Left renal cortex interstitium (tissue), 4 donors: ENCODE measurements at regions not wholly inside any gene's neighbourhood (a gene's known extent, or its start where the extent isn't known, plus 50 kb on each side); places are given as distances from the start of the nearest gene placed in this dataset.

ENCODE experiments used
- DNase-seq, 4 donors: peaks; one replicate each; pipeline ENCODE4 v3.0.0-alpha.2; 2013; ENCODE audit warnings: low read depth in 4 of 4, low spot score in 2 of 4, missing footprints in 1 of 4

DNA sequence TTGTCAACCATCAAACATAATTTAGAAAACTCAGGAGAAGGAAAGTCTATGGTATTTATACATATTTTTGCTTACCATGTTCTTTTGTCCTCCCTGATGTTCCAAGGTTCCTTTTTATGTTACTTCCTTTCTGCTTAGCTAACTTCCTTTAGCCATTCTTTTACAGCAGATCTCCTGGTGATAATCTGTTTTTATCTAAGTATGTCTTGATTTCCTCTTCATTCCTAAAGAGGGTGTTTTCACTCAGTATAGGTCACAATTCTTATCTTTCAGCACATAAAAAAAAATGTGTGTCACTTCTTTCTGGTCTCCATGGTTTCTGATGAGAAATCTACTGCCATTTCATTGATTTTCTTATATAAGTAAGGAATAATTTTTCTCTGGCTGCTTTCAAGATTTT is 384.4 kb upstream of the PDE4D start:
- no peak for DNase-seq

GRCh38 chr5:60274747-60275146 is 381.2 kb upstream of the PDE4D start:
- no peak for DNase-seq

DNA sequence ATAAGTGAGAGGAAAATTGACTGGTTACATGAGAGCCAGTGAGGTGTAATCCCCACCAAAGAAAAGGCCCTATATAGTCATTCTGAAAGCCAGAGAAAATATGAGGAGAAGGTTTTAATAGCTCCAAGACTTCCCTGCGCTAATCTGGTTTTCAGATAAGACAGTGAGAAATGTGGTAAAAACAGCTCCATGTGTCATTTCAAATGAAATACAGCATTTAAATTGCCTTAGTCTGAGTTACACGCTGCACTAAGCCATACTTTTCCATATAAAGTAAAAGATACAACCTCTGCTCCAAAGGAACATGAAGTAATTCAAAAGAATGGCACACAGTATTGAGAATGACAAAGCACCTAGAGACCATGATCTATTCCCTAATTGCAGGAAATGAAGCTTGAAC is 378.0 kb upstream of the PDE4D start:
- no peak for DNase-seq

DNA sequence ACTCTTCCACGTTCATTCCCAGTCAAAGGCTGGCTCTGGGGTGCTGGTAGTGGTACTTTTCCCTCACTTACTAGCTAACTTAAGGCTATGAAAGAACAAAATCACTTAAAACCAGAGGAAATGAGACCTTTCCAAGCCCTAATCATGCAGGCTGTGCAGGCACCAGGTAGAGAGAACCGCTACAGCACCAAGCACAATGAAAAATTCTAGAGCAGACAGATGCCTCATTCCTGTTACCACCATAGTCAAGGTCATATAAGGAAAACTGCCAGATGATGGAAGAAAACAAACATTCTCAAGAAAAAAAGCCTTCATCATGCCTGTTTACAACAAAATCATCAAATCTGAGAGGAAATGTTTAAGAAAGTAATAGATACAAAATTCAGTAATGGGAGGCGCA is 374.4 kb upstream of the PDE4D start:
- no peak for DNase-seq

DNA sequence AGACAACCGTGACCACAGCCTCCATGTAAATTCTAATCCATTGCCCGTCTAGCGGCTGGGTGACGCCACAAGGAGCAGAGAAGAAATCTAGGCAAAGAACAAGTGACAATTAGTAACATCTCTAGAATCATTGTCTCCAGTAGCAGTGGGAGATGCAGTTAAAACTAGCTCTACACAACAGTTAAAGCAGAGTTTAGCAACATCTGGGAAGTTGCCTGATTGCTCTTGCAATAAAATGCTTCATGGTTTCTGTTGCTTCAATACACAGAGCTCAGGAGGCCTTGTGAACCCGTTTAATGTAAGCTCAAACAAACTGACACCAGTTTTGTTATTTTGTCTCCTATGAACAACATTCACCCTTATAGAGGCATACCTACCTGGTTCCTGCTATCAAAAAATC is 369.8 kb upstream of the PDE4D start:
- no peak for DNase-seq

DNA sequence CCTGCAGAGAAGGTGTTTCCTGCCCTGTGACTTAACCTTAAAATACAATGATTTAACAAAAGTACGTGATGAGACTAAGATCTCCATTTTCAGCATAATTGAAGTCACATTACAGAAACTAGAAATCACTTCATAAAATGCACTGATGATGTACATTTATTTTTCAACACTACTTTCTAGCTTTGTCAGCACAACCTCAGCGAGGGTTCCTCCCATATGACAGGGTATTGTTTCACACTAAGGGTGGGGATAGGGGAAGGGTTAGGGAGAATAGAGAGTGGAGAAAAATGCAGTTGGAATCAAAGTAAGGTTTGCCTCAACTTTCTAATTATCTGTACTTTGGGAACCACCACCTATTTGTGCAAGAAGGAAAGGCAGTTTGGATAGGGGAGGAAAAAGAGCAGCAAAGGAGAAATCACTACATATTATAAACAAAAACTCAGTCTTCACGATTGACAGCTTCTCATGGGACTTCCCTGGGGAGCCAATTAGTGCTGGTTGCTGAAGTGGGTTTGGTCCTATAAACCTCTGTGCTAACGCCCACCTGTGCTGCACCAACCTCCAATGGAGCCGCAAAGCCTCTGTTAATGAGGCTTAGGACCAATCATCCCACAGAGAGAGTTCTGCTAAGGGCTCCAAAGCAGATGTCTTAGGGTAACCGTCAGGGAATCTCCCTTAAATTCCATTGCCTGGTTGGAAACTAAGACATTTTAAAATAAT is 369.2 kb upstream of the PDE4D start:
- no peak for DNase-seq

GRCh38 chr5:60261732-60262131 is 368.2 kb upstream of the PDE4D start:
- no peak for DNase-seq

GRCh38 chr5:60260658-60261057 is 367.1 kb upstream of the PDE4D start:
- DNase-seq: no peak

GRCh38 chr5:60259730-60260129 is 366.2 kb upstream of the PDE4D start:
- DNase-seq: no peak

DNA sequence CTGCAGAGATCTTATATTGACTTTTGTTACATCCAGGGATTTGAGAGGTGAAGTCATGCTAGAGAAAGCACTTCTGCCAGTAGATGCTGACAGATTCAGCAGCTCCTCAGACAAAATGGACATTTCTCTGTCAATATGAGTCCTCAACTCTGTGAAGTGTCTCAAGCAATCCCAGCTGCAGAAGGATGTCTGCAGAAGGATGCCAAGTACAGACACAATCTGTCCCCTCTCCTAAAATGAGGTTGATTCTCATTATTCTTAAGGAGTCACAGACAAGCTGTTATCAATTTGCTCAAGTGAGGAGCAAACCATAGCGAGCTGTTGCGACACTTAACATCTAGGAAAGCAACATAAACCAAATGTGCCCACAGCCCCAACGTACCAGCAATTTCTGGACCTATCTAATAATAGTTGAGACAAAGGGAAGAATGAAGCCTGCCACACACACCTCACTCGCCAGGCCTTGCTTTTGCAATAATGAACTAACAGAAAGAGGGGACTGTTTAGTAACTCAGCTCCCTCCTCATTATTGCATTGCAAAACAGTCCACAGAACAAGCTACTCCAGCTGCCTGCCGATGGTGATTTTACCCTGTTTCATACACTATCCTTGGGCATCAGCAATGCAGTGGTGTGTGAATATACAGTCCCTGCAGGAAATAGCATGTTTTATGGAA is 364.2 kb upstream of the PDE4D start:
- DNase-seq: no peak

DNA sequence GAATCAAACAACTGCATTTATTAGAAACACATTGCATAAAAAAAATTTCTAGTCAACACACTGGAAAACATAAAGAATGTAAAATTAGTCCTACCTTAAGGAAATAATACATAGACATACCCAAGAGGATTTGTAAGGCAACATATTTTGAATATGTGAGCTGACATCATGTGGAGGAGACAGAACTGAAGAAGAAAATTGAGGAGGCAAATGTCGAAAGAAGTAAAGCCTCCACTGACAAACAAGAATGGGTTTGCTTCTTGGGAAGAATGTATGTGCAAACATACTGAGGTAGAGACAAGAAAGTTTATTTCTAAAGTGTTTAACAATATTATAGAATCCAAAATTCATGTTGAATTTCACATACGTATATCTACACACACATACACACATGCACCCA is 363.0 kb upstream of the PDE4D start:
- no peak for DNase-seq

- no peak for DNase-seq
Measured at GRCh38 chr5:60248901-60249300, 355.4 kb upstream of the PDE4D start.

- no peak for DNase-seq
Measured at GRCh38 chr5:60243713-60244112, 350.2 kb upstream of the PDE4D start.

GRCh38 chr5:60232036-60232795 is 338.7 kb upstream of the PDE4D start:
- DNase-seq: no peak

DNA sequence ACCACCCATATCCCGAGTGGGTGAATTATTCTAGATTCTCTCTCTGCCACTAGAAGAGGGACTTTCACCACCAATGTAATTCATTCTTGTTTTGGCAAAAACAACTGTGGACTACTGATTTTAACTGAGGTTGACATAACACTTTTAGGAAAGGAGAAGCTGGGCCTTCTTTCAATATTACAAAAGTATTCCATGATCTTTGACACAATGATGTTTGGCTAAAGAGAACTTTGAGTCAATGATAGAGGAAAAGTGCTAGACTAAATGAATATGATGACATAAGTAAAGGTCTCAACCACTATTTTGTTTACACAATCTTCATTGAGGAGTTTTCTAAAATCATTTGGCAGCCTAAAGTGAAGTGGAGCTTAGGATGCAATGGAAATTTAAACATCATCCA is 336.9 kb upstream of the PDE4D start:
- no peak for DNase-seq

GRCh38 chr5:60229691-60230185 is 336.2 kb upstream of the PDE4D start:
- DNase-seq: no peak

- no peak for DNase-seq
Measured at GRCh38 chr5:60228676-60229075, 335.1 kb upstream of the PDE4D start.

GRCh38 chr5:60226128-60226527 is 332.6 kb upstream of the PDE4D start:
- no peak for DNase-seq

DNA sequence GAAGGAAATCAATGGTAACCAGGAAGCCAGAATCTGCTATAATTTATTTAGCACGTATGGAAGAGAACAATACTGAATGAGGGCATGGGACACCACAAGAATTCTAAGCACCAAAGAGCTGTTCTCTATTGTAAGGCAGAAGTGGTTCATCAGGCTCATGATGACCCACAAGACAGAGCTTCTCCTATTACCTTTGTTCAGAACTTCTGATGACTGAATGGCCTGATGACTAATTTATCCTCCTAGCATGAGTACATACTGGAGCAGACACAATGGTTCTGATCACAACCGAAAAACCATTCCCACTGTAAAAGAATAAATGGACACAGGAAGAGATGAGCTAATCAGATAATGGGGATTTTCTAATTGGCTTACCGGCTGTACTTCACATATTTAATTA is 329.8 kb upstream of the PDE4D start:
- no peak for DNase-seq

GRCh38 chr5:60219921-60220320 is 326.4 kb upstream of the PDE4D start:
- DNase-seq: no peak

DNA sequence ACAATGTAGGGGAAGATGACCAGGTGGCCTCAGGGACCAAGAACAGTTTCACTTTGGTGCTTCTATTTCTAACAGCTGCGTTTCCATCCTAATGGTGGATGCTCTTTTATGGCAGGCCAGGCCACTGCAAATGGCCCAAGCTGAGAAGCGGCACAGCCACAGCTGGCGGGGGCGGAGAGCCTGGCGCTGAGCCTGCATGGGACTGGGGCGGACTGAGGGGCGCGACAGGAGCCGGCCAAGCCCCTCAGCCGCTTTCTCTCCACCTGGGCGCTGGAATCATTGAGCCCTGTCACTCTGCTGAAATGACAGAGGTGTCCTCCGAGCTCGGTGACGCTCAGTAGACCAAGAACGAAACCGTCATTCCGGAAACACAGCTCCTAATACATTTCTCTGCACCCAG is 317.3 kb upstream of the PDE4D start:
- no peak for DNase-seq
